Hematopoietic multipotent progenitor cell treated with erythropoietin and hydrocortisone succinate and interleukin-3 and kit ligand, for 15 days (in vitro differentiated cells): ENCODE measurements at regions not wholly inside any gene's neighbourhood (a gene's known extent, or its start where the extent isn't known, plus 50 kb on each side); places are given as distances from the start of the nearest gene placed in this dataset.

Source experiments
- DNase-seq: peaks from one replicate; pipeline ENCODE4 v3.0.0-alpha.2; 2015; ENCODE audit warnings: low spot score

- no peak for DNase-seq
Measured at GRCh38 chr14:86712727-86713126, 1182.8 kb downstream of the FLRT2 start.

GRCh38 chr14:86712176-86712575 is 1182.2 kb downstream of the FLRT2 start:
- no peak for DNase-seq

- no peak for DNase-seq
Measured at GRCh38 chr14:86708846-86709339, 1178.9 kb downstream of the FLRT2 start.

- DNase-seq = no peak
Measured at GRCh38 chr14:86707071-86707470, 1177.1 kb downstream of the FLRT2 start.

- no peak for DNase-seq
Measured at GRCh38 chr14:86683561-86683960, 1153.6 kb downstream of the FLRT2 start.

GRCh38 chr14:86675059-86675458 is 1145.1 kb downstream of the FLRT2 start:
- DNase-seq = no peak

- no peak for DNase-seq
Measured at GRCh38 chr14:86673523-86673969, 1143.6 kb downstream of the FLRT2 start.

- no peak for DNase-seq
Measured at GRCh38 chr14:86672080-86672479, 1142.1 kb downstream of the FLRT2 start.

GRCh38 chr14:86665975-86666374 is 1136.0 kb downstream of the FLRT2 start:
- no peak for DNase-seq

GRCh38 chr14:86662334-86662733 is 1132.4 kb downstream of the FLRT2 start:
- DNase-seq = no peak

GRCh38 chr14:86654558-86655184 is 1124.7 kb downstream of the FLRT2 start:
- DNase-seq = peak; percentile 6

GRCh38 chr14:86652526-86652925 is 1122.6 kb downstream of the FLRT2 start:
- DNase-seq = no peak

GRCh38 chr14:86646696-86647690 is 1117.0 kb downstream of the FLRT2 start:
- no peak for DNase-seq

- DNase-seq = no peak
Measured at GRCh38 chr14:86646125-86646524, 1116.2 kb downstream of the FLRT2 start.

GRCh38 chr14:86641310-86641709 is 1111.4 kb downstream of the FLRT2 start:
- DNase-seq = no peak

GRCh38 chr14:86640288-86640687 is 1110.3 kb downstream of the FLRT2 start:
- no peak for DNase-seq

- DNase-seq = no peak
Measured at GRCh38 chr14:86639666-86640065, 1109.7 kb downstream of the FLRT2 start.

- no peak for DNase-seq
Measured at GRCh38 chr14:86639146-86639545, 1109.2 kb downstream of the FLRT2 start.

GRCh38 chr14:86627080-86627479 is 1097.1 kb downstream of the FLRT2 start:
- DNase-seq = no peak

GRCh38 chr14:86626530-86626929 is 1096.6 kb downstream of the FLRT2 start:
- DNase-seq = no peak

- DNase-seq = no peak
Measured at GRCh38 chr14:86625637-86626036, 1095.7 kb downstream of the FLRT2 start.

- DNase-seq = no peak
Measured at GRCh38 chr14:86619726-86620125, 1089.8 kb downstream of the FLRT2 start.

GRCh38 chr14:86613786-86614185 is 1083.8 kb downstream of the FLRT2 start:
- no peak for DNase-seq
